Endodermal cell (in vitro differentiated cells): ENCODE measurements at regions not wholly inside any gene's neighbourhood (a gene's known extent, or its start where the extent isn't known, plus 50 kb on each side); places are given as distances from the start of the nearest gene placed in this dataset.

Experiments
- DNase-seq: peaks from one replicate; pipeline ENCODE4 v3.0.0-alpha.2; 2017
- H3K27ac ChIP-seq: 2 replicates; pipeline ENCODE4 v1.5.1; 2013; ENCODE audit warnings: mild to moderate bottlenecking, low read depth, low read length, moderate library complexity
- H3K27me3 ChIP-seq: 2 replicates; pipeline ENCODE4 v1.6.1; 2013; ENCODE audit warnings: mild to moderate bottlenecking, low read length, moderate library complexity; ENCODE audit not compliant: insufficient read depth, control insufficient read depth, poor library complexity, severe bottlenecking
- H3K36me3 ChIP-seq: 2 replicates; pipeline ENCODE4 v1.7.0; 2013; ENCODE audit warnings: mild to moderate bottlenecking, low read length, moderate library complexity; ENCODE audit not compliant: control insufficient read depth, insufficient read depth
- H3K4me1 ChIP-seq: one replicate; pipeline ENCODE4 v1.7.0; 2013; ENCODE audit warnings: low read length; ENCODE audit not compliant: control insufficient read depth, insufficient read depth
- H3K4me3 ChIP-seq: 2 replicates; pipeline ENCODE4 v1.5.1; 2013; ENCODE audit warnings: mild to moderate bottlenecking, low read length, moderate library complexity
- H3K9ac ChIP-seq: 2 replicates; pipeline ENCODE4 v1.6.1; 2013; ENCODE audit warnings: mild to moderate bottlenecking, low read length, moderate library complexity; ENCODE audit not compliant: poor library complexity, severe bottlenecking; ENCODE audit errors: extremely low read depth
- H3K9me3 ChIP-seq: 2 replicates; pipeline ENCODE4 v1.6.1; 2013; ENCODE audit warnings: mild to moderate bottlenecking, low read length, moderate library complexity; ENCODE audit not compliant: control insufficient read depth
- H3K27ac Mint-ChIP-seq: 2 replicates; pipeline ENCODE4 v1.8.0; 2020; ENCODE audit warnings: mixed read lengths
- H3K27me3 Mint-ChIP-seq: 2 replicates; pipeline ENCODE4 v1.8.0; 2021; ENCODE audit warnings: mild to moderate bottlenecking, mixed read lengths; ENCODE audit not compliant: insufficient read depth
- H3K36me3 Mint-ChIP-seq: 2 replicates; pipeline ENCODE4 v1.8.0; 2020; ENCODE audit warnings: low read depth, mixed read lengths
- H3K4me1 Mint-ChIP-seq: 2 replicates; pipeline ENCODE4 v1.8.0; 2020; ENCODE audit warnings: mixed read lengths
- H3K4me3 Mint-ChIP-seq: 2 replicates; pipeline ENCODE4 v1.8.0; 2020; ENCODE audit warnings: mild to moderate bottlenecking, moderate library complexity, mixed read lengths
- H3K9me3 Mint-ChIP-seq: 2 replicates; pipeline ENCODE4 v1.8.0; 2020; ENCODE audit warnings: mild to moderate bottlenecking, mixed read lengths
- WGBS, 2 experiments: methylation state at CpG; one replicate each; pipeline versions ENCODE4 v1.1.5 to v1.1.7; 2013; ENCODE audit warnings: missing lambda C conversion rate in 2 of 2, mixed read lengths in 1 of 2; ENCODE audit not compliant: insufficient coverage in 1 of 2, insufficient read length in 1 of 2; 5-methylcytosine and 5-hydroxymethylcytosine counted together
- TF ChIP-seq, protein P1 (sequence below): fragments of 200-600 bp; sonication (generic); conservative IDR thresholded peaks from 2 replicates; pipeline ENCODE4 v1.5.0; 2021; ENCODE audit warnings: antibody characterized with exemption, mild to moderate bottlenecking

GRCh38 chr14:100384277-100384676 lies 61.1 kb downstream of the SLC25A47 start:
- peaks cover 8% of the 10 kb centered on the region for H3K36me3 Mint-ChIP-seq
- Histone ChIP-seq H3K27ac (no peak overlapping the region), H3K4me3 (no peak overlapping the region), H3K27me3 (no peaks in the 10 kb centered on the region), H3K4me1 (no peaks in the 10 kb centered on the region), H3K9ac (no peak overlapping the region), H3K36me3 (peaks cover 22% of the 10 kb centered on the region), H3K9me3 (no peaks in the 10 kb centered on the region)
- no peaks in the 10 kb centered on the region for H3K9me3 Mint-ChIP-seq
- H3K27ac Mint-ChIP-seq: peak overlapping the region; percentile 62
- no peak for DNase-seq
- peaks cover 21% of the 10 kb centered on the region for H3K27me3 Mint-ChIP-seq
- TF ChIP-seq, protein P1, sequence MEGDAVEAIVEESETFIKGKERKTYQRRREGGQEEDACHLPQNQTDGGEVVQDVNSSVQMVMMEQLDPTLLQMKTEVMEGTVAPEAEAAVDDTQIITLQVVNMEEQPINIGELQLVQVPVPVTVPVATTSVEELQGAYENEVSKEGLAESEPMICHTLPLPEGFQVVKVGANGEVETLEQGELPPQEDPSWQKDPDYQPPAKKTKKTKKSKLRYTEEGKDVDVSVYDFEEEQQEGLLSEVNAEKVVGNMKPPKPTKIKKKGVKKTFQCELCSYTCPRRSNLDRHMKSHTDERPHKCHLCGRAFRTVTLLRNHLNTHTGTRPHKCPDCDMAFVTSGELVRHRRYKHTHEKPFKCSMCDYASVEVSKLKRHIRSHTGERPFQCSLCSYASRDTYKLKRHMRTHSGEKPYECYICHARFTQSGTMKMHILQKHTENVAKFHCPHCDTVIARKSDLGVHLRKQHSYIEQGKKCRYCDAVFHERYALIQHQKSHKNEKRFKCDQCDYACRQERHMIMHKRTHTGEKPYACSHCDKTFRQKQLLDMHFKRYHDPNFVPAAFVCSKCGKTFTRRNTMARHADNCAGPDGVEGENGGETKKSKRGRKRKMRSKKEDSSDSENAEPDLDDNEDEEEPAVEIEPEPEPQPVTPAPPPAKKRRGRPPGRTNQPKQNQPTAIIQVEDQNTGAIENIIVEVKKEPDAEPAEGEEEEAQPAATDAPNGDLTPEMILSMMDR: no peak
- H3K4me1 Mint-ChIP-seq: peaks cover 17% of the 10 kb centered on the region
- 92 to 93% methylated on average over 3 to 5 of the region's 5 CpGs for WGBS, 2 experiments
- H3K4me3 Mint-ChIP-seq: no peak overlapping the region

DNA sequence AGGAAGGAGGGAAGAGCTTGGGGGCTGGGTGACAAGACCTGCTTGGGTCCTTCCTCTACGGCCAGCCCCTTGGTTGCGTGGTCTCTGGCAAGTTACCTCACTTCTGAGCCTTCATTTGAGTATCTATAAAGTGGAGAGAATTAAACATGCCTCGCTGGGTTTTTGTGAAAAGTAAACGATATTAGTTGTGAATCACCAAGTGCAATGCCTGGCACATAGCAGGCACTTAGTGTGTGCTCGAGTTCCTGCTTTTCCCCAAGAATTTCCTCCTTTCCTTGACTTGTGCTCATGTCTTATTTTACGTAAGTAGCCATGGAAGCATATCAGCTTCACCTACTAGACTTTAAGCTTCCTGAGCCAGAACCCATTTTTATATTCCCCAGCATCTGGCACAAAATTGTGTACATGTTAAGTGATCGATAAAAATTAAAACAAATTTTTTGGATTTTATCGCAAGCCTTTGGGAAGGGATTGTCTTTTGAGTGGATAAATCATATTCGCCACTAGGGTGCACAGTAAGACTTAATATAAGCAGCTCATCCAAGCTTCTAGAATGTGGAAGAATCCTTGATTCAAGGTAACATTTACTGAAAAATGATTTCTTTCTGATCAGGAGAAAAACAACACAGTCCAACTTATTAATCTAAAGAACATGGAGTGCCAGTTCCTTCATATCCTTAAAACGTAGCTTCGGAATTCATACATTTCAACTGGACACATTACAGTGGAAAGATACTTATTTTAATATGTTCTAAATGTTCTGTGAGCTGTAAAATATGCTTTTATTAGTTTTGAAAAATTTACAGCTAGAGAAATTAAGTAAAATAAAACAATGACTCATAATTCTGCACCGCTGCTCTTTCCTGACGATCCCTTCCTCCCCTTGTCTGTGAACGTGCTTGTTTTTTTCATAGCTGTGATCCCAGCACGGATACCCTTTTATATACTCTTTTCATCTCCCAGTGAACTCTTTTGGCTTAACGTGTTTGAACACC lies 62.0 kb downstream of the SLC25A47 start:
- Histone ChIP-seq H3K27ac (no peak overlapping the region), H3K9ac (no peak overlapping the region), H3K4me1 (peaks cover 2% of the 10 kb centered on the region), H3K36me3 (peaks cover 26% of the 10 kb centered on the region), H3K9me3 (no peaks in the 10 kb centered on the region), H3K4me3 (no peak overlapping the region), H3K27me3 (no peaks in the 10 kb centered on the region)
- no peak overlapping the region for H3K4me3 Mint-ChIP-seq
- peaks cover 28% of the 10 kb centered on the region for H3K27me3 Mint-ChIP-seq
- peak overlapping the region; percentile 62 for H3K27ac Mint-ChIP-seq
- 86 to 91% methylated on average over 11 to 15 of the region's 16 CpGs for WGBS, 2 experiments
- H3K9me3 Mint-ChIP-seq: no peaks in the 10 kb centered on the region
- peaks cover 8% of the 10 kb centered on the region for H3K36me3 Mint-ChIP-seq
- DNase-seq: no peak
- H3K4me1 Mint-ChIP-seq: peaks cover 18% of the 10 kb centered on the region
- TF ChIP-seq, protein P1: peak; percentile 68

- no peaks in the 10 kb centered on the region for H3K9me3 ChIP-seq
- H3K4me1 Mint-ChIP-seq: peaks cover 16% of the 10 kb centered on the region
- WGBS, 2 experiments: 80 to 100% methylated on average over 1 to 2 of the region's 2 CpGs
Observed at GRCh38 chr14:100386121-100386520, 63.0 kb downstream of the SLC25A47 start.

More at GRCh38 chr14:100386121-100386520, 63.0 kb downstream of the SLC25A47 start:
- Mint-ChIP-seq H3K36me3 (peaks cover 8% of the 10 kb centered on the region), H3K4me3 (no peak overlapping the region), H3K27ac (no peak overlapping the region), H3K9me3 (no peaks in the 10 kb centered on the region), H3K27me3 (peaks cover 38% of the 10 kb centered on the region)
- Histone ChIP-seq H3K4me3 (no peak overlapping the region), H3K9ac (no peak overlapping the region), H3K27me3 (no peaks in the 10 kb centered on the region), H3K27ac (no peak overlapping the region), H3K36me3 (peaks cover 21% of the 10 kb centered on the region), H3K4me1 (peaks cover 2% of the 10 kb centered on the region)
- TF ChIP-seq, protein P1: no peak
- DNase-seq: no peak
